Activated CD4-positive, alpha-beta T cell treated with anti-CD3 and anti-CD28 coated beads, Interleukin-2, amount 50 U/mL, for 48 hours (primary cell): ENCODE measurements at regions not wholly inside any gene's neighbourhood (a gene's known extent, or its start where the extent isn't known, plus 50 kb on each side); places are given as distances from the start of the nearest gene placed in this dataset.

Source experiments
- DNase-seq, 2 experiments: peaks; one replicate each; pipeline ENCODE4 v3.0.0-alpha.2; 2020

GRCh38 chr3:181660337-181660736, 51.4 kb upstream of the SOX2 start:
- DNase-seq, result no peak

DNA sequence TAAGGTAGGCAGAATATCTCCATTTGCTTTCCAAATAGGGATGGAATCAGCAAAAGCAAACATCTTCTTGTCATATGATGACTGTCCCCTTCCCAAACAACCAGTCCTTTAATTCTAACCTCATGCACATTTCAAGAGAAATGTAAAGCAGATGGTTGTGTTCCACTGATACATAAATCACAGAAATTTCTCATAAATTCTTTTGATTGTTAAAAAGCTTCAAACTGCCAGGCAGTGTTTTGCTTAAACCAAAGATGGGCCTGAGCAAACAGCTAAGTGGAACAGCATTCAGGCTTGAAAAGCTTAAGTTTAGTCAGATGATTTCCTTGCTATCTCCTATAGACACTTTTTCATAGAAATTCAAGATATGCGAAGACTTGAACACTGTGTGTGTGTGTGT, 74.3 kb upstream of the SOX2 start:
- DNase-seq, result no peak

DNA sequence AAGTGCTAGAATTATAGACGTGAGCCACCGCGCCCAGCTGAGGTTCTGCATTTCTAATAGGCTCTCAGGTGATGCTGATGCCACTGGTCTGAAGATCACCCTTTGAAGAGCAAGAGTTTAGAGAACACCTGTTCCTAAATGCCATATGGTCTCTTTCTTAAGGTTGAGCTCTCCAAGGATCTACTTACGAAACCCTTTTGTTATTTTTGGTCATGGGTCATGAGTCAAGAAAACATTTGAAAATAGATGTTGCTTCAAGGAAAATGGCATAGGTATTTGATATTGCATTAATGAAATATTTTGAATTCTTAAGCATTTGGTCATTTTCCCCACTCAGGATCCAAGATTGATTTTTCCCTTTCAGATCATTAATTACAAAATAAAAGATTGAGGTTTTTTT, 74.7 kb upstream of the SOX2 start:
- DNase-seq, result no peak

- no peak for DNase-seq
Observed at GRCh38 chr3:181635141-181635540, 76.6 kb upstream of the SOX2 start.

GRCh38 chr3:181633556-181633955, 78.2 kb upstream of the SOX2 start:
- no peak for DNase-seq

GRCh38 chr3:181631901-181632300, 79.8 kb upstream of the SOX2 start:
- no peak for DNase-seq

GRCh38 chr3:181630853-181631252, 80.9 kb upstream of the SOX2 start:
- no peak for DNase-seq

DNA sequence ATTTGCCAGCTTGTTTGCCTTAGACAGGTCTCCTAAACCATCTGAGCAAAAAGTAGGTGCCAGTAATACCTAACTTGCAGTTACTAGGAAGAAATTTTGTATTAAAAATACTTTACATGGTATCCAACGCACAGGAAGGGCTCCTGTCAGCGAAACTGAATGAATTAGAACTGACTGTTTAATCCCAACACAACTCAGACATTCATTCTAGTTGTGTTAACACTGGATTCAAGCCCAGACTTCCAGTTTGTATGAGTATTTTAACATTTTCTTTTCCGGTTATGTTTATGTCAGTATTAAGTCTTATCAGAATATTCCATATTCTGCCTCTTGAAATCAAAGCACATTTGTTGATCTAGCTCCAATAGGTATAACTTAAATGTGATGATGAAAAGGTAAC, 82.0 kb upstream of the SOX2 start:
- DNase-seq, result no peak

GRCh38 chr3:181629029-181629428, 82.7 kb upstream of the SOX2 start:
- DNase-seq, result no peak

- DNase-seq, result no peak
Observed at GRCh38 chr3:181628384-181628783, 83.3 kb upstream of the SOX2 start.

DNA sequence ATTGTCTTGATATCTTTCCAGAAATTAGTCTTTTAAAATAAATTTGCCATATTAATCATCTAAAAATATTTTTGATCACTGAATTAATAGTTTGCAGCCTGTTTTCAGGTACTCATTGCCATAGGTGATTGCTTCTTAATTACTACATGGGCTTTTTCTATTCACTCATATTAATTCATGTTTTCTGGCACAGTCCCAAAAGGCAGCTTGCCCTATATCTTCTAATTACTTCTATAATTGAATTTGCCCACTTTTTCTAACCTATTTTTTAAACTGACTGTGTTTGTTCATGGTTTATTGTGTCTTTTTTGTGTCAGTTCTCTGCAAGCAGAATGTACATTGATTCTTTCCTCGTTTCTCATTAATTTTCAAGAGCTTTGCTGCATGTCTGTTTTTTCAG, 85.7 kb upstream of the SOX2 start:
- DNase-seq, result no peak

GRCh38 chr3:181623924-181624694, 87.6 kb upstream of the SOX2 start:
- DNase-seq, result no peak

DNA sequence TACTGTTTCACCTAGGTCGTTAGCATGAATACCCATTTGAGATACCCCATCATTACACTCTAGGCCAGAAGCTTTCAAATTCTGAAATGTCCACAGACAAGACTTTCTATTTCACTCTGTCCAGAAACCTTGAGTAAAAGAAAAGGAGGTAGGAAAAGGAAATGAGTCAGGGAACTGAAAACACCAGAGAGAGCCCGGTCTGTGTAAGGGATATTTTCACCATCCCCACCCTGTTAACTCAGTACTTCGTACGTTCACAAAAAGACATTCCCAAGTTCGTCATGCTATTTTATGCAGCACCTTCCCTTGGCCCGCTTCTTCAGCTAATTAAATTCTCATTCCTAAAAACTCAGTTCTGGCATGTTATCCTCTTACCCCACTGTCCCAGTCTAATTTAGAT, 89.4 kb upstream of the SOX2 start:
- no peak for DNase-seq

DNA sequence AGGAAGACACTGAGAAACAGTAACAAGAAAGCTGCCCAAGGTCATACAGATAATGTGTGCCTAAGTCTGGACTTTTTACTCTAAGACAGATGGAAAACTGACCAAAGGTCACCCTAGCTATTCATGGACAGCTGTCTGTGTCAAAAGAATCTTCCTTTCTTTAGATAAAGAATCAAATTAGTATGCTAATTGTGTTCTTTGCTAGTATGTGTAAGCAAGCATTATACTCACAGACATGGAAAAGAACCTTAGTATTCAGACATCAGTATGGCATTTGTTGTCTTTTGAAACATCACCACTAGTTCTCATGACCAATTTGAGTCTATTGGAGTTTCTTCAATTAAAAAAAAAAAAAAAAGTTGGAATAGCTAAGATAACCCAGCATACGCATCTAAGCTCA, 91.8 kb upstream of the SOX2 start:
- DNase-seq, result no peak

DNA sequence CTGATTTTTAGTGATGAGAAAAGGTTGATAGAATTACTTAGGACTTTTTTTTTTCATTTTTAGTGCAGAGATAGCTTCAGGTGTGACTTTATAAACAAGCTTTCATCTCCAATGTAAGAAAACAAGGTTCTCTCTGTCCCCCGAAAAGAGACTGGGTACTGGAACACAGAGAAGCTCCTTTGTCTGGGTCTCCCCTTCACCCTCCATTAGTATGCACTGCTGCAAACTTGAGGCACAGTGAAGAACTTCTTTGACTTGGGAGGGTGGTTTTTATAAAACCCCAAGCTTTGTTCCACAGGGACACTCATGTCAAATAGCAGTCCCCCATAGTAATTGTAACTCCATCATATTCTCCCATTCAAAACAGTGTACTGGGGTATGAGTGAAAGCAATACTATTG, 93.5 kb upstream of the SOX2 start:
- DNase-seq, result no peak

GRCh38 chr3:181616088-181617070, 95.3 kb upstream of the SOX2 start:
- no peak for DNase-seq

DNA sequence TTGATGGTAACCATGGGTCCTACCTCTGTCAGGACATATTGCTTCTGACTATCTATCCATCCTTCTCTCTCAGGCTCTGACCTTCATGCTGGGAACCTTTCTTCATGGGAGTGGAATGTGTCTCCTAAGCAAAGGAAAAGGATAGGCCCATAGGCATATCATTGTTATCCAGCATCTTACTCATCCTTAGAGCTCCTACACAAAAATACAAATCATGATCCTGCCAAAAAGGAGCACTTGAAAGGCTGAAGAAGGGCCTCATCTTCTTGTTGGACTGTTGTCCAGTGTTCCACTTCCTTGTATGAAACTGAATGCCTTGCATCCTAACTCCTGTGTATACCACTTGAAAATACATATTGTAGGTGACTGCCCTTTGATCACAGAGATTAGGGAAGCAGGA, 96.1 kb upstream of the SOX2 start:
- no peak for DNase-seq

DNA sequence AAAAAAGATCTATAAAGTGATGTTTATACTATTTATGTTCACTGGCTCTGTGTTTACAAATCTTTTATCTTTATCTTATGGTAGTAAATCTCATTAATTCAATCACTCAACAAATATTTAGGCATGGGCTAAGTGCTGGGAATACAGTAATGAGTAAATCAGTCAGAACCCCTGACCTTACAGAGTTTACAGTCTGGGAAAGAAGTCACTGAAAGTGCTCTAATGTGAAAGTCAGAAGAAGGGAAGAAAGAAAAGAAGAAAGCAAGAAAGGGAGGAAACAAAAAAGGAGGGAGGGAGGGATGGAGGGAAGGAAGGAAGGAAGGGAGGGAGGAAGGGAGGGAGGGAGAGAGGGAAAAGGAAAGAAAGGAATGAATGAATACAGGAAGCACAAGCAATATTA, 96.8 kb upstream of the SOX2 start:
- no peak for DNase-seq

- no peak for DNase-seq
Observed at GRCh38 chr3:181613813-181614212, 97.9 kb upstream of the SOX2 start.

DNA sequence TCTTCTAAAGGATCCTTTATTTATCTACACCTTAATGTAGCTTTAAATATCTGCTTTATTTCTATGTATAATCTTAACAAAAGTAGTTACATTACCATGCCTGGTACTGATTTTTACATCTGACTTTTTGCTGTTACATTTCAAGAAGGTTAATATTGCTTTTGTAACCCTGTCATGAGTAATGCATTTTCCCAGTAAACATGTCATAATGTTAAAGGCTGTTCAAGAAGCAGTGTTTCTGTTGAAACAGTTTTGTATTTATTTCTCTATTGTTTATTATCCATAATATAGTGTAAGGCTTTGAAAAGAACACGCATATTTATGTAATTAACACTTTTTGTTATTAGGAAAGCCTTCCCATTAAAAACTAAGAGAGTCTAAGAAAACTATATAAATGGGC, 98.5 kb upstream of the SOX2 start:
- DNase-seq, result no peak

DNA sequence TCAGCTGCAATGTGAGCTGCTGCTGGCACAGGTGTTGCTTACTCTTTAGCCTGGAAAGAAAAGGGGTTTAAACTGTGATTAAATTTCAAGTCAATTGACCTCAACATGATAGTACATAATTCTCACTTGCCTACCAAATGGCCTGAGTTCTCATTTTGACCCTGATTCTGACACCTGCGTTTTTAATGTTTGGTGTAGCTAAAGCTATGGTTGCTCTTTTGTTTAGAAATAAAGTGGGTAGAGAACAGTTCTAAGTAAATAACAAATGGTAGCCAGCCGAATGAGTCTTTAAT, 100.8 kb upstream of the SOX2 start:
- DNase-seq, result no peak

- no peak for DNase-seq
Observed at GRCh38 chr3:181610083-181610972, 101.4 kb upstream of the SOX2 start.

DNA sequence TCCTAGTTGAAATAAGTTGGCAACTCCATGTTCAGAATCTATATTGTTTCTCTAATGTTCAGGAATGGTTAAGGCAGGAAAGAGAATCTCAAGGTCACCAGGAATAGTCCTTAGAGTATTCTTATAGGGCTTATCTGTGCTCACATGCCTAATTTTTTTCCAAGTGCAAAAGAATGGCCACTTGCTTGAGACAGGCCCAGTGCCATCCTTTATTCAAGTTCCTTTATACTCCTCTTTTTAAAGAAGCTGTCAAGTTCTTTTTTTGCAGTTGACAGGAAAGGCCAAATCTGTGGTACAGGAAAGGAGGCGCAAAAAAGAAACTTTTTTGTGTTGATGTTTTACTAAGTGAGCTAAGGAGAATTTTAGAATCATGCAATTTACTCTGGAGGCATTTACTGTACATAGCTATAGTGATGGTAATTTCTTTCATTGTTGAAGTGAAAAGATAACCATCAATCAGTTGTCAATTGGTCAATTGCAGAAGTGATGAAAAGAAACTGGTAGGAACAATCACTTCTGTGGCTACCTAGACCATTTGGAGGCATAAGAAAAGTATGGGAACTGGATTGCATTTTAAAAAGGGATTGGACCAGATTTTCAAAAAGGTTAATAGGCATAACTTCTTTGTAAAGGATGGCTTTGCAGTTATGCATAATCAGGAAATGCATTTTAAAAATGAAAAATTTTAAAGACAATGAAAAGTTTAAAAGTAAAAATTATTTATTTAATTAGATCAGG, 102.5 kb upstream of the SOX2 start:
- no peak for DNase-seq
